HG02884 (cell line): ENCODE measurements at regions not wholly inside any gene's neighbourhood (a gene's known extent, or its start where the extent isn't known, plus 50 kb on each side); places are given as distances from the start of the nearest gene placed in this dataset.
A peak's percentile ranks its signal among the peaks of the same experiment; 100 is the strongest.

Experiments
- ATAC-seq: cut with Tn5 transposase; IDR thresholded peaks from one replicate; pipeline ENCODE4 v1.9.1; 2021; ENCODE audit warnings: mild to moderate bottlenecking, moderate library complexity; ENCODE audit not compliant: unreplicated experiment

DNA sequence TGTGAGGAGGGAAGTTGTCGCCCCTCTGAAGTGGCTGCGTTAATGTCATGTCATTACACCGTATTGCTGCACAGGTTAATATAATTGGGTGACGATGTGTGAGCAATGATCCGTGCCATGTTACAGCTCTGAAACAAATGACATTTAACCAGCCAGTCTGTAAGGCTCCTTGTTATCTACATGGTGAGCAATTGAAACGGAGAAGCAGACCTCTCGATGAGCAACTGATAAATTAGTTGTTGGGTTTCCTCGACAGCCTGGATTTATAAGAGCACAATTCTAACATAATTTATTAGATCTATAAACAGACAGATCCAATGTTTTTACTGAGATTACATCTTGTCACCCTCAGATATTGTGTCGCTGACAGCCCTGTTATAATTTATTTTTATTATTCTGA, 49.9 kb upstream of the MAFB start:
- no peak for ATAC-seq

- no peak for ATAC-seq
Observed at GRCh38 chr20:40739841-40740240, 50.8 kb upstream of the MAFB start.

DNA sequence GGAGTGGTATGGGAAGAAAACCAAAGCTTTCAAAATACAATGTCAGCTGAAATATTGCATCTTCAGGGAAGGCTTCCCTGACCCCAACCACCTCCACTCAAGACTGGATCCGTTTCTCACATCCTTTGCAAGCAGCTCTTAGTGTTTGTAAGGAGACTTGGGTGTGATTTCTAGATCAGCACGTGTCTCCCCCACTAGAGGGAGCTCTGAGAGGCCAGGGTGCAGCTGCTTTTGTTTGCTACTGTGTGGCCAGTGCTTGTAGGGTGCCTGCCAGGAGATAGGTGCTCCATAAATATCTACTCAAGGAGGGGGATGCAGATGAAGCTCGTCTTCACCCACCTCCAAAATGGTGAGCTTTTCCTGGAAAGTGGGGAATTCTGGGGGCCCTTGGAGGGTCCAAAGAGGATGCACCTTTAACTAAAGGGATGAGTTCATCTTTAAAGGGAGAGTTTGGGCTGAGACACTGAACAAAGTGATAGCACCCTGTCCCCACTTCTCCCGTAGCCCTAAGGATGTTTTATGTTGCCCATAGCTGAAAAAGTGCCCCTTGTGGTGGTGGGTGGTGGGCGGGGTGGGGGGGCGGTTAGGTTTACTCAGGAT, 52.6 kb upstream of the MAFB start:
- ATAC-seq: peak; percentile 60

DNA sequence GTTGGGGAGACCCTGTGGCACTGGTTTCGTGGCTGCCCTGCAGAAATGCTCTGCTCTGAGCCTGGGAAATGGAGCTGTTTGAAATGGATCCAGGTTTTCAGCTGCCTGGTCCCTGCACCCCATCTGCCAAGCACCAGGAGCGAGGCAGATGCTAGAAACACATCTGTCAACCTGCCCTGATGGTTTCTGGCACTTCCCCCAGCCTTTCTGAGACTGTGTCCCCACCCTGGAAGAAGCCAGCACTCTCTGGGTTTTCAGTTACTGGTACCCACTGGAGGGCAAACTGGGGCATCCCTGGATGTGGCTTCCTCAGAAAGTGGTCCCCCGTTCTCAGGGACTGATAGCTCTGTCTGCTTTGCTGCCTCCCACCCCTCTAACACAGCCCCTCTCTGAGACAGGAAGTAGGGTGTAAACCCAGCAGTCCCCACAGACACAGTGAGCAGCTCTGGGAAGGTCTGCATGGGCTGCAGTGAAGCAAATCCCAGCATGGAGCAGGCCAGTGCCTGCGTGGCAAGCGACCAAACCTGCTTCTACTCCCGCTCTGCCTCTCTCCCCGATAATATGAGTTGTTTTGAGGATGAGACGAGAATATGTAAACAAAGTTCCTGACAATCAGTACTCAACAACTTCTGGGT, 54.2 kb upstream of the MAFB start:
- ATAC-seq: no peak

GRCh38 chr20:40744072-40744817, 55.2 kb upstream of the MAFB start:
- no peak for ATAC-seq

GRCh38 chr20:40744818-40745175, 55.8 kb upstream of the MAFB start:
- no peak for ATAC-seq

DNA sequence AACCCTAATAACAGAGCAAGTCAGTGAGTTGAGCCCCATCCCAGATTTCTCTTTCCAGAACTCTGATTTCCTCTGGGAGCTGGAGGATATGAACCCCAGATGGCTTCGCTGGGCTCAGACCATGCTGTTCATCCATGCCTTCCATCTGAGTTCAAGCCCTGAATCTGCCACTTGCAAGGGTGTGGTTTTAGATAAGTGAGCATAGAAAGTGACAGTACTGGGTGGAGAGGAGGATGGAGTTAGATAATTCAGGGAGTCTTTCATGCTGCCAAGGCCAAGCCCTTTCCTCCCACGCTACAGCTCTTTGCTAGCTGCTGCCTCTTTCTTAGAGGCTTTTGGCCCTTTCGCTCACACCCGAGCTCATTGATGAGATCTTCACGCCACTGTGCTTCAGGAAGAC, 57.2 kb upstream of the MAFB start:
- ATAC-seq: no peak

DNA sequence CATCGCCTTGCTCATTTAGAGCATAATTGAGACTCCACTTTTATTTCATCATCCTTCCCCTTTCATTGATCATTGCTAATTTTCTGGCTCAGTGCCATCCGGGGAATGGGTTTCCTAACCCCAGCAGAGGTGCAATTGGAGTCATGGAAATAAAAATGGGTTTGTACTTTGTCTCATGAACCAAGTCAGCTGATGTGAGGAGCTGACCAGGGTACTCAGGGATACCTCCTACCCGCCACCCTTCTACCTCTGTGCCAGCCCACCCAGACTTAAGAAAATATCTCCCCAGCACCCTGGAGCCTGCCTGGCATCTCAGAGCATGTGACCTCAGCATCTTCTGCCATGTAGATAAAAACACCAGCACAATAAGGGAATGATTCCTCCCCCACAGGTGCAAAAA, 59.1 kb upstream of the MAFB start:
- no peak for ATAC-seq

GRCh38 chr20:40749985-40750506, 61.0 kb upstream of the MAFB start:
- no peak for ATAC-seq

DNA sequence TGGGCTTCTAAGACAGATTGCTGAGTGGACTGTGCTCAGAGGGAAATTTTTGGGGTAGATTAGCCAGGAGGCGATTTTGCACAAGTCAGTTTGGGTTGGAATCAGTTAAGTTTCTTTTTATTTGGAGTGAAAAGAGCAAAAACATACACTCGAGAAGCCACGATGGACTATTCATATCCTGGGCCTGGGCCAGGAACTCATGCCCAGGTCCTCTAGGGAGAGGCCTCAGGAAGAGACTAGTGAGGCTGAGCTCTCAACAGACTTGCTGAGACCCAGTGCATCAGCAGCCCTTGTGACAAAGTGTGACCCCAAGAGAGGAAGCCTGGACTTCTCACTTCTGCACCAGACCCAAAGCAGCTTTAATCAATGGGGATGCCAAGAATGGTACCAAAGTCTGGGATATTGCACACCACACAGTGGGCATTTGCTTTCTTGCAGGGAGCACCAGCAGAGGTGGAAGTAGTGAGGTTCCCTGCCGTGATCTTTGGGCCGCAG, 61.6 kb upstream of the MAFB start:
- ATAC-seq: no peak

- no peak for ATAC-seq
Observed at GRCh38 chr20:40753472-40753871, 64.4 kb upstream of the MAFB start.

DNA sequence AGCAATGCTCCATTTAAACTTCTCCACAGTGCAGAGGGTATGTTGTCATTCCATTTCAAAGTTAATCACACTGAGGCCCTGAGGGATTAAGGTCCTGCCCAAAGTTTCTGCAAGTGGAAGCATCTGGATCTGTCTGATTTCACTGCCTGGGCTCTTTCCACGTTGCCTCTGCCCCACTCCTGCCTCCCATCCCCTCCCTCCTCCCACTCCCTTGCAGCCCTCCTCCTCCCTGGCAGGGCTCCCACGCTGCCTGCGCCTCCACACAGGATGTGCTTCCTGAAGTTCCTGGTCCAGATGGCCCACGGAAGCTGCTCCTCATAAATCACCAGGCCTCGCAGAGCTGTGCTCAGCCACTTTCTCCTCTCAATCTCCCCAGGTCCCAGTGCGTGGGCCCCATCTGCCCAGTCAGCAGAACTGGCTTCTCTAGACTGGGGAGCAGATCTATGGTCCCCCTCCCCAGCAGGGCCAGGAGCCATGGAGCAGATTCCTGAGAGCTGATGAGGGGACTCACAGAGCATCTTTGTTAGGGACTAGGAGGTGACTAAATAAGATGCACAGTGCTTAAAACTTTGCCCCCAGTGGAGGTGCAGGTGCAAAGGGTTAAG, 65.4 kb upstream of the MAFB start:
- ATAC-seq: no peak

DNA sequence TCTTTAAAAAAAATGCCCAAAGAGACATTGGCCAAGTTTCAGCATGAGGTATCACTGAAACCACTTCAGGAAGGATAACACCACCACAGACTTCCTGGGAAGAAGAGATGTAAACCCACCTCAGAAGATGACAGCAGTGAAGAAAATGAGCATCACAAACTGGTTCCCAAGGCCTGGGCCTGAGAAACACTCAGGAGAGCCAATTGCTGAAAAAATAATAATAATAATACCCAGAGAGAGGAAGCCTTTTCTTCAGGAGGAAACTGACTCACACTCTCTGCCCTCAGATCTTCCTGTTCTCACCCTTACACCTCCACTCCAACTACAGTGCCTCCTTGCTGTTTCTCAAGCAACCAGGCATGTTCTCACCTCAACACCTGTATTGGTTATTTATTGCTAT, 68.1 kb upstream of the MAFB start:
- ATAC-seq: no peak

- ATAC-seq: no peak
Observed at GRCh38 chr20:40758790-40759189, 69.8 kb upstream of the MAFB start.

DNA sequence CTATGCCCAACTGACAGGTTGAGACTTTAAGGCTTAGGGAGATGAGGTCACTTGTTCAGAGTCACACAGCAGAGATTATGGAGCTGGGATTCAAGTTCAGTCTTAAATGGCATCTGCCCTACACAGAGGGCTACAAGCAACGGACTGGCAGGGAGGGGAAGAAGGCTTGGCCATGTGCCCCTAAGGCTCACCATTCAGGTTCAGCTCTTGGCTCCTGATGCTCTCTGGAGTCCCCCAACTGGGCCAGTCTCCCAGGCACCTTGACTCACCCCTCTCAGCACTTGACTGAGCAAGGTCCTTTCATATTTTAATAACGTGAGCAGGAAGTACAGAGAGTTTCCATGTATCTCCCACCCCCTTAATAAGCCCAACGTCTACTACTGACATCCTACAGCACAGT, 71.4 kb upstream of the MAFB start:
- no peak for ATAC-seq

DNA sequence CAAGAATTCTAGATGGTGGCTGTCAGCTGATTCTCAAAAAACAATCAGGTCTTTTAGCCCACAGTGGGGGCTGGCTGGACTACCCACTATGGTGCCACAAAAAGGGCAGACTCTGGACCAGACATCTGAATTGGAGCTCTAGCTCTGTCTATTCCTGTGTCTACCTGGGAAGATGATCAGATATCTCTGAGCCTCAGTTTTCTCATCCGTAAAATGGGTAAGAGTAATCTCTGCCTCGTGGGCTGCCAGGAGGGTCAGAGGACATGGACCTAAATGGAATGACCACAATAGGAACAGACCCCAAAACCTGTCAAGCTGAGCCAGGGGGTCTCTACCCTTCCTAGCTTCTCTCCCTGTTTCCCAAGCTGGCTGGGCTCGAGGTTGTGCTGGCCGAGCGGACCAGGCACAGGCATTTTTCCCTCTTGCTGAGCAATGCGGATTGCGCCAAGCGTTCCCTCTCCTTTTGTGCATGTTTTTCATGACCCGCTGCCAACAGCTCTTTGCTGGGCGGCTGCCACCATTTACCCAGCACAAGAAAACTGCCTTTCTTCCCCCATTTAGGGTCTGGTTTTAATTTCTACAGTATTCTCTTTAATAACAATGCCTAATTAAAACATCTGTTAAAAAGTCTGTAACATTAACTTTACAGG, 74.7 kb upstream of the MAFB start:
- ATAC-seq: no peak

GRCh38 chr20:40765814-40766480, 76.9 kb upstream of the MAFB start:
- ATAC-seq: no peak

GRCh38 chr20:40766790-40767614, 78.0 kb upstream of the MAFB start:
- no peak for ATAC-seq

DNA sequence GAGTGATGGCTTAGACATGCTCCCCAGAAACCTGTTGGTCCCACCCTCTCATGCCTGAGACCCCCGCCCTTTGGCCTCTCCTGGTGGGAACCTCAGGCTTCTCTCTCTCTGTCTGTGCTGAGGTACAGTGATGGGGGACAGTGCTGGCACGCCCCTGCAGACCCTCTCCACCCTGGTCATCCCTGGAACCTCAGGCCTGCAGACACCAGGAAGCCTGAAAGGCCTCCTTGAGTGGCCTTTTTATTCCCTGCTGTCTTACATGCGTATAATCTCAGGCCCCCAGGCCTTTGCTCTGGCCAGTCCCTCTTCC, 78.5 kb upstream of the MAFB start:
- no peak for ATAC-seq

DNA sequence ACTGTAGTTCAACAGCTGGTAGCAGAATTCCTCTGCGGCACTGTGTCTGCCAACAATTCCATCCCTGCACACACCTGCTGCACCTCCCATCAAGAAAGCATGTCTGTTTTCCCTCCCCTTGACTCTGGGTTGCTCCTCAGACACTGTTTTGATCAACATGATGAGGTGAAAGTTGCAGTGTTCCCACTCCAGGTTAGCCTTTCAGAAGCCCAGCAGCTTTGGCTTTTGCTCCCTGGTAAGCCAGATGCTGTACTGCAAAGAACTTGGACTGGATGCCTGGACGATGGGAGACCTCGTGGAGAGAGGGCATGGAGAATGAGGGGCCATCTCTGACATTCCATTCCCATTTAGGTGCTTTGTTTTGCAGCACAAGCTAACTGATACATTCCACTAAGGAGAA, 79.1 kb upstream of the MAFB start:
- no peak for ATAC-seq
